ENCODE measurements at regions not wholly inside any gene's neighbourhood (a gene's known extent, or its start where the extent isn't known, plus 50 kb on each side); places are given as distances from the start of the nearest gene placed in this dataset.

DNA sequence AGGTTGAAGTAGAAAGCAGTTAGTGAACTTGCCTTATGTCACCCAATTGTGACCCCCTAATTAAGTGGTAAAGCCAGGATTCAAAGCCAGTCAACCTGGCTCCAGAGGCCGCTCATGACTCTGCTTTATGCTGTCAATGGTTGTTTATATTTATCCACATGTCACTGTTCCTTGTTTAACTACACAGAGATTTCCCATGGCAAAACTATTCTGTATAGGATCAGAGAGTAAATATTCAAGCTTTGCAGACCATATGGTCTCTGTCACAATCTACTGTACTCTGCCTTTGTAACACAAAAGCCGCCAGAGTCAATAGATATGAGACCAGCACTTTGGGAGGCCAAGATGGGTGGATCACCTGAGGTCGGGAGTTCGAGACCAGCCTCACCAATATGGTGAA is 371.7 kb upstream of the PTBP2 start:
- no peak for TF ChIP-seq POLR2AphosphoS5 (IDR thresholded peaks at IDR 0.05)
- TF ChIP-seq, protein P1, sequence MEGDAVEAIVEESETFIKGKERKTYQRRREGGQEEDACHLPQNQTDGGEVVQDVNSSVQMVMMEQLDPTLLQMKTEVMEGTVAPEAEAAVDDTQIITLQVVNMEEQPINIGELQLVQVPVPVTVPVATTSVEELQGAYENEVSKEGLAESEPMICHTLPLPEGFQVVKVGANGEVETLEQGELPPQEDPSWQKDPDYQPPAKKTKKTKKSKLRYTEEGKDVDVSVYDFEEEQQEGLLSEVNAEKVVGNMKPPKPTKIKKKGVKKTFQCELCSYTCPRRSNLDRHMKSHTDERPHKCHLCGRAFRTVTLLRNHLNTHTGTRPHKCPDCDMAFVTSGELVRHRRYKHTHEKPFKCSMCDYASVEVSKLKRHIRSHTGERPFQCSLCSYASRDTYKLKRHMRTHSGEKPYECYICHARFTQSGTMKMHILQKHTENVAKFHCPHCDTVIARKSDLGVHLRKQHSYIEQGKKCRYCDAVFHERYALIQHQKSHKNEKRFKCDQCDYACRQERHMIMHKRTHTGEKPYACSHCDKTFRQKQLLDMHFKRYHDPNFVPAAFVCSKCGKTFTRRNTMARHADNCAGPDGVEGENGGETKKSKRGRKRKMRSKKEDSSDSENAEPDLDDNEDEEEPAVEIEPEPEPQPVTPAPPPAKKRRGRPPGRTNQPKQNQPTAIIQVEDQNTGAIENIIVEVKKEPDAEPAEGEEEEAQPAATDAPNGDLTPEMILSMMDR (IDR thresholded peaks at IDR 0.05), result no peak

Measured in upper lobe of left lung (tissue), 4 donors.